ENCODE measurements at regions not wholly inside any gene's neighbourhood (a gene's known extent, or its start where the extent isn't known, plus 50 kb on each side); places are given as distances from the start of the nearest gene placed in this dataset.

GRCh38 chr3:166422556-166422955 lies 585.3 kb upstream of the BCHE start:
- TF ChIP-seq, protein P1, sequence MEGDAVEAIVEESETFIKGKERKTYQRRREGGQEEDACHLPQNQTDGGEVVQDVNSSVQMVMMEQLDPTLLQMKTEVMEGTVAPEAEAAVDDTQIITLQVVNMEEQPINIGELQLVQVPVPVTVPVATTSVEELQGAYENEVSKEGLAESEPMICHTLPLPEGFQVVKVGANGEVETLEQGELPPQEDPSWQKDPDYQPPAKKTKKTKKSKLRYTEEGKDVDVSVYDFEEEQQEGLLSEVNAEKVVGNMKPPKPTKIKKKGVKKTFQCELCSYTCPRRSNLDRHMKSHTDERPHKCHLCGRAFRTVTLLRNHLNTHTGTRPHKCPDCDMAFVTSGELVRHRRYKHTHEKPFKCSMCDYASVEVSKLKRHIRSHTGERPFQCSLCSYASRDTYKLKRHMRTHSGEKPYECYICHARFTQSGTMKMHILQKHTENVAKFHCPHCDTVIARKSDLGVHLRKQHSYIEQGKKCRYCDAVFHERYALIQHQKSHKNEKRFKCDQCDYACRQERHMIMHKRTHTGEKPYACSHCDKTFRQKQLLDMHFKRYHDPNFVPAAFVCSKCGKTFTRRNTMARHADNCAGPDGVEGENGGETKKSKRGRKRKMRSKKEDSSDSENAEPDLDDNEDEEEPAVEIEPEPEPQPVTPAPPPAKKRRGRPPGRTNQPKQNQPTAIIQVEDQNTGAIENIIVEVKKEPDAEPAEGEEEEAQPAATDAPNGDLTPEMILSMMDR (IDR thresholded peaks at IDR 0.05) = no peak
- TF ChIP-seq POLR2AphosphoS5 (IDR thresholded peaks at IDR 0.05; ENCODE audit: insufficient read depth in 1 of 2, low read depth in 1 of 2) = no peak

All from vagina (tissue), 2 donors.